Stomach smooth muscle (tissue), 2 donors: ENCODE measurements at regions not wholly inside any gene's neighbourhood (a gene's known extent, or its start where the extent isn't known, plus 50 kb on each side); places are given as distances from the start of the nearest gene placed in this dataset.

Source experiments
- H3K27ac ChIP-seq: one replicate; pipeline ENCODE4 v1.7.0; 2013; ENCODE audit warnings: mild to moderate bottlenecking, low read length, inconsistent platforms
- H3K27me3 ChIP-seq, 2 donors: one replicate each; pipeline ENCODE4 v1.7.0; 2013; ENCODE audit warnings: low read length in 2 of 2; ENCODE audit not compliant: insufficient read depth in 2 of 2, control insufficient read depth in 1 of 2
- H3K36me3 ChIP-seq, 2 donors: one replicate each; pipeline ENCODE4 v1.7.0; 2013; ENCODE audit warnings: low read length in 2 of 2; ENCODE audit not compliant: control insufficient read depth in 2 of 2, insufficient read depth in 2 of 2
- H3K4me1 ChIP-seq: one replicate; pipeline ENCODE4 v1.7.0; 2013; ENCODE audit warnings: low read length; ENCODE audit not compliant: control insufficient read depth, insufficient read depth
- H3K4me3 ChIP-seq, 2 donors: one replicate each; pipeline ENCODE4 v1.7.0; 2013; ENCODE audit warnings: low read length in 2 of 2
- H3K9ac ChIP-seq, 2 donors: one replicate each; pipeline ENCODE4 v1.7.0; 2013; ENCODE audit warnings: low read length in 2 of 2, mild to moderate bottlenecking in 1 of 2
- H3K9me3 ChIP-seq, 2 donors: one replicate each; pipeline ENCODE4 v1.7.0; 2013; ENCODE audit warnings: low read length in 2 of 2; ENCODE audit not compliant: control insufficient read depth in 2 of 2
- donor health status: healthy.
- donor health status: Pancreatic carcinoma.

GRCh38 chr11:106480581-106481190, 403.2 kb downstream of the AASDHPPT start:
- H3K27me3 ChIP-seq, result no peaks in the 10 kb centered on the region
- H3K9ac ChIP-seq, result no peak overlapping the region
- no peak overlapping the region for H3K4me3 ChIP-seq
- no peak overlapping the region for H3K27ac ChIP-seq
- no peaks in the 10 kb centered on the region for H3K36me3 ChIP-seq
- H3K4me1 ChIP-seq, result no peaks in the 10 kb centered on the region
- H3K9me3 ChIP-seq, result no peaks in the 10 kb centered on the region

- no peaks in the 10 kb centered on the region for H3K4me1 ChIP-seq
- no peaks in the 10 kb centered on the region for H3K27me3 ChIP-seq
- no peak overlapping the region for H3K9ac ChIP-seq
- H3K36me3 ChIP-seq, result no peaks in the 10 kb centered on the region
- no peak overlapping the region for H3K4me3 ChIP-seq
- no peaks in the 10 kb centered on the region for H3K9me3 ChIP-seq
- no peak overlapping the region for H3K27ac ChIP-seq
These were observed 405.7 kb downstream of the AASDHPPT start for GRCh38 chr11:106482917-106483785.

GRCh38 chr11:106491751-106492150, 414.3 kb downstream of the AASDHPPT start:
- H3K4me1 ChIP-seq, result no peaks in the 10 kb centered on the region
- H3K27ac ChIP-seq, result no peak overlapping the region

GRCh38 chr11:106493751-106494150, 416.3 kb downstream of the AASDHPPT start:
- H3K9ac ChIP-seq, result no peak overlapping the region
- H3K36me3 ChIP-seq, result no peaks in the 10 kb centered on the region
- no peaks in the 10 kb centered on the region for H3K27me3 ChIP-seq
- no peaks in the 10 kb centered on the region for H3K4me1 ChIP-seq
- no peaks in the 10 kb centered on the region for H3K9me3 ChIP-seq
- H3K27ac ChIP-seq, result no peak overlapping the region
- no peak overlapping the region for H3K4me3 ChIP-seq

More at GRCh38 chr11:106491751-106492150, 414.3 kb downstream of the AASDHPPT start:
- Histone ChIP-seq H3K9me3 (no peaks in the 10 kb centered on the region), H3K27me3 (no peaks in the 10 kb centered on the region), H3K9ac (no peak overlapping the region), H3K36me3 (no peaks in the 10 kb centered on the region), H3K4me3 (no peak overlapping the region)

- Histone ChIP-seq H3K4me1 (no peaks in the 10 kb centered on the region), H3K27ac (no peak overlapping the region), H3K27me3 (no peaks in the 10 kb centered on the region), H3K36me3 (no peaks in the 10 kb centered on the region), H3K9ac (no peak overlapping the region), H3K9me3 (no peaks in the 10 kb centered on the region), H3K4me3 (no peak overlapping the region)
These were observed 417.6 kb downstream of the AASDHPPT start for GRCh38 chr11:106495046-106495445.

GRCh38 chr11:106496677-106497076, 419.2 kb downstream of the AASDHPPT start:
- no peak overlapping the region for H3K4me3 ChIP-seq
- no peaks in the 10 kb centered on the region for H3K4me1 ChIP-seq
- H3K9me3 ChIP-seq, result no peaks in the 10 kb centered on the region
- H3K27me3 ChIP-seq, result no peaks in the 10 kb centered on the region
- no peak overlapping the region for H3K27ac ChIP-seq
- no peak overlapping the region for H3K9ac ChIP-seq
- H3K36me3 ChIP-seq, result no peaks in the 10 kb centered on the region

- Histone ChIP-seq H3K4me3 (no peak overlapping the region), H3K27me3 (no peaks in the 10 kb centered on the region), H3K36me3 (no peaks in the 10 kb centered on the region), H3K4me1 (no peaks in the 10 kb centered on the region), H3K9me3 (no peaks in the 10 kb centered on the region), H3K9ac (no peak overlapping the region), H3K27ac (no peak overlapping the region)
These were observed 419.9 kb downstream of the AASDHPPT start for GRCh38 chr11:106497321-106497720.

GRCh38 chr11:106497822-106498221, 420.4 kb downstream of the AASDHPPT start:
- H3K4me3 ChIP-seq, result no peak overlapping the region
- no peaks in the 10 kb centered on the region for H3K4me1 ChIP-seq
- no peaks in the 10 kb centered on the region for H3K36me3 ChIP-seq
- no peak overlapping the region for H3K27ac ChIP-seq
- H3K9me3 ChIP-seq, result no peaks in the 10 kb centered on the region
- no peak overlapping the region for H3K9ac ChIP-seq
- no peaks in the 10 kb centered on the region for H3K27me3 ChIP-seq

GRCh38 chr11:106503901-106504300, 426.4 kb downstream of the AASDHPPT start:
- Histone ChIP-seq H3K9ac (no peak overlapping the region), H3K27ac (no peak overlapping the region), H3K4me1 (no peaks in the 10 kb centered on the region), H3K4me3 (no peak overlapping the region), H3K27me3 (no peaks in the 10 kb centered on the region), H3K36me3 (no peaks in the 10 kb centered on the region), H3K9me3 (no peaks in the 10 kb centered on the region)

- no peaks in the 10 kb centered on the region for H3K4me1 ChIP-seq
These were observed 430.3 kb downstream of the AASDHPPT start for GRCh38 chr11:106507645-106508306.

More at GRCh38 chr11:106507645-106508306, 430.3 kb downstream of the AASDHPPT start:
- Histone ChIP-seq H3K4me3 (no peak overlapping the region), H3K36me3 (no peaks in the 10 kb centered on the region), H3K27me3 (no peaks in the 10 kb centered on the region), H3K9ac (no peak overlapping the region), H3K27ac (no peak overlapping the region), H3K9me3 (no peaks in the 10 kb centered on the region)
